Lung (tissue), 11 donors: ENCODE measurements at regions not wholly inside any gene's neighbourhood (a gene's known extent, or its start where the extent isn't known, plus 50 kb on each side); places are given as distances from the start of the nearest gene placed in this dataset.

Experiments
- ATAC-seq: fragments of 200-7000 bp; cut with Tn5 transposase; one replicate; pipeline ENCODE4 v1.9.1; 2020; ENCODE audit warnings: moderate number of reproducible peaks; ENCODE audit not compliant: insufficient read depth, low FRiP score
- DNase-seq, 3 donors: peaks; one replicate each; pipeline ENCODE4 v3.0.0-alpha.2; 2013 to 2017
- H3K27ac ChIP-seq, 2 donors: one replicate each; pipeline ENCODE4 v1.5.1; 2013; ENCODE audit warnings: mild to moderate bottlenecking in 2 of 2, moderate library complexity in 2 of 2, control low read depth in 1 of 2, inconsistent platforms in 1 of 2, low read depth in 1 of 2, low read length in 1 of 2
- H3K27me3 ChIP-seq, 3 donors: one replicate each; pipeline ENCODE4 v1.5.1; 2013; ENCODE audit warnings: low read length in 2 of 3; ENCODE audit not compliant: control insufficient read depth in 3 of 3, insufficient read depth in 3 of 3
- H3K36me3 ChIP-seq, 4 donors: one replicate each; pipeline ENCODE4 v1.5.1; 2013; ENCODE audit warnings: low read length in 4 of 4, mild to moderate bottlenecking in 1 of 4, moderate library complexity in 1 of 4; ENCODE audit not compliant: control insufficient read depth in 4 of 4, insufficient read depth in 4 of 4
- H3K4me1 ChIP-seq, 5 donors: one replicate each; pipeline ENCODE4 v1.5.1; 2013; ENCODE audit warnings: low read length in 5 of 5, mild to moderate bottlenecking in 2 of 5, moderate library complexity in 1 of 5; ENCODE audit not compliant: control insufficient read depth in 5 of 5, insufficient read depth in 5 of 5
- H3K4me3 ChIP-seq: one replicate; pipeline ENCODE4 v1.5.1; 2013; ENCODE audit warnings: mild to moderate bottlenecking, control low read depth, moderate library complexity
- H3K9ac ChIP-seq, 2 donors: one replicate each; pipeline ENCODE4 v1.5.1; 2013; ENCODE audit warnings: low read length in 2 of 2, control low read depth in 1 of 2; ENCODE audit not compliant: insufficient read depth in 1 of 2
- H3K9me3 ChIP-seq, 4 donors: one replicate each; pipeline ENCODE4 v1.5.1; 2013; ENCODE audit warnings: low read length in 3 of 4, mild to moderate bottlenecking in 1 of 4, moderate library complexity in 1 of 4; ENCODE audit not compliant: control insufficient read depth in 4 of 4, insufficient read depth in 3 of 4
- CTCF ChIP-seq: IDR thresholded peaks from 2 replicates; pipeline ENCODE4 v1.5.1; 2012; ENCODE audit warnings: mild to moderate bottlenecking; ENCODE audit errors: control extremely low read depth, extremely low read depth
- WGBS, 2 donors: extraction: QIAGEN DNeasy Blood & Tissue Kit; methylation state at CpG; one replicate each; pipeline ENCODE4 v1.1.7; 2013; 5-methylcytosine and 5-hydroxymethylcytosine counted together
- donor health status: control.
- donor health status: control.
- donor health status: Bipolar disorder and iron deficiency.
- donor health status: healthy.
- donor health status: DM: yes; HTN: yes; CAD: no.

GRCh38 chr17:17415006-17415405, 61.8 kb upstream of the MED9 start:
- no peak for TF ChIP-seq CTCF
- ATAC-seq (no peak), DNase-seq (no peak)
- H3K9me3 ChIP-seq: no peaks in the 10 kb centered on the region
- WGBS, 2 donors: 91 to 97% methylated on average over 3 of the region's 3 CpGs
- H3K36me3 ChIP-seq: no peaks in the 10 kb centered on the region
- H3K9ac ChIP-seq: no peak overlapping the region
- no peak overlapping the region for H3K27ac ChIP-seq
- H3K4me1 ChIP-seq: peaks cover 0 to 7% (median 0%) of the 10 kb centered on the region in 5 donors
- H3K4me3 ChIP-seq: no peak overlapping the region
- H3K27me3 ChIP-seq: peaks cover 0 to 3% (median 0%) of the 10 kb centered on the region in 3 donors

DNA sequence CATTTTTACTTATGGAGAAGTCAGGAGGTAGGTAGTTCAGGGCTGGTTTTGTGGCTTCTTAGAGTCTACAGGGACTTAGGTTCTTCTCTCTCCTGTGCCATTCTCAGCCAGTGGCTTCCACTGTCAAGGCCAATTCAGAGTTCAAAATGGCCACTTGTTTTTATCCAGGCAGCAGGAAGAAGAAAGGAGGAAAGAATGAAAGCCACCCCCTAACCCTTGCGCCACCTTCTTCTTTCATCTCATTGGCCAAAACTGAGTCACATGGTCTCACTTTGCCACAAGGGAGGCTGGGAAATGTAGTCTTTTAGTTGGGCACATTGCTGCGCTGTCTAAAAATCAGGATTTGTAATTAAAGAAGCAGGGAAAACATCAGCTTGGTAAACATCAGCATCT, 60.8 kb upstream of the MED9 start:
- TF ChIP-seq CTCF: no peak
- peaks cover 0 to 9% (median 0%) of the 10 kb centered on the region in 5 donors for H3K4me1 ChIP-seq
- H3K9ac ChIP-seq: no peak overlapping the region
- peak overlapping the region; percentile 67 to 87 for H3K27ac ChIP-seq
- no peaks in the 10 kb centered on the region for H3K36me3 ChIP-seq
- 85 to 89% methylated on average over 2 of the region's 2 CpGs for WGBS, 2 donors
- H3K4me3 ChIP-seq: no peak overlapping the region
- H3K9me3 ChIP-seq: no peaks in the 10 kb centered on the region
- DNase-seq (peak in 2 of 3 donors; percentile 38 to 40), ATAC-seq (peak; percentile 48)
- H3K27me3 ChIP-seq: no peaks in the 10 kb centered on the region

- H3K9ac ChIP-seq: no peak overlapping the region
- H3K27me3 ChIP-seq: no peaks in the 10 kb centered on the region
- H3K36me3 ChIP-seq: no peaks in the 10 kb centered on the region
- peaks cover 0 to 9% (median 0%) of the 10 kb centered on the region in 5 donors for H3K4me1 ChIP-seq
- whole genome bisulfite sequencing, 2 donors: 66 to 74% methylated on average over 16 of the region's 16 CpGs
- H3K4me3 ChIP-seq: no peak overlapping the region
- TF ChIP-seq CTCF: no peak
- peak overlapping the region; percentile 67 to 87 for H3K27ac ChIP-seq
- no peaks in the 10 kb centered on the region for H3K9me3 ChIP-seq
- ATAC-seq (peak; percentile 30), DNase-seq (peak in 1 of 3 donors; percentile 34)
These were observed 60.1 kb upstream of the MED9 start for GRCh38 chr17:17416400-17417360.
